Loucy (cell line): ENCODE measurements at regions not wholly inside any gene's neighbourhood (a gene's known extent, or its start where the extent isn't known, plus 50 kb on each side); places are given as distances from the start of the nearest gene placed in this dataset.

Experiments used
- H2AFZ ChIP-seq: fragments of 200-600 bp; sonication (generic); 2 replicates; pipeline ENCODE4 v1.6.0; 2016; ENCODE audit warnings: antibody characterized with exemption, mild to moderate bottlenecking, low read length, moderate library complexity
- H3F3A ChIP-seq: fragments of 200-600 bp; 2 replicates; pipeline ENCODE4 v1.6.0; 2016; ENCODE audit warnings: antibody characterized with exemption, low read depth, mild to moderate bottlenecking
- H3K27me3 ChIP-seq: fragments of 200-600 bp; sonication (generic); 2 replicates; pipeline ENCODE4 v1.6.1; 2014; ENCODE audit warnings: low read length, mild to moderate bottlenecking; ENCODE audit not compliant: insufficient read depth, poor library complexity, severe bottlenecking
- H3K36me3 ChIP-seq: fragments of 200-600 bp; sonication (generic); 2 replicates; pipeline ENCODE4 v1.6.1; 2016; ENCODE audit warnings: low read length; ENCODE audit not compliant: insufficient read depth
- H3K4me1 ChIP-seq: fragments of 200-600 bp; sonication (generic); 2 replicates; pipeline ENCODE4 v1.5.1; 2014; ENCODE audit warnings: low read length, mild to moderate bottlenecking; ENCODE audit not compliant: insufficient read depth, poor library complexity, severe bottlenecking
- H3K4me2 ChIP-seq: fragments of 200-600 bp; sonication (generic); 2 replicates; pipeline ENCODE4 v1.6.0; 2014; ENCODE audit warnings: antibody characterized with exemption, low read length, low read depth, mild to moderate bottlenecking; ENCODE audit not compliant: poor library complexity, severe bottlenecking
- H3K4me3 ChIP-seq: fragments of 200-600 bp; sonication (generic); 2 replicates; pipeline ENCODE4 v1.5.1; 2014; ENCODE audit warnings: low read length, mild to moderate bottlenecking, mixed read lengths; ENCODE audit not compliant: poor library complexity, severe bottlenecking
- H3K79me2 ChIP-seq: fragments of 200-600 bp; sonication (generic); 2 replicates; pipeline ENCODE4 v1.6.1; 2014; ENCODE audit warnings: low read length; ENCODE audit not compliant: insufficient read depth
- H3K9ac ChIP-seq: fragments of 200-600 bp; sonication (generic); 2 replicates; pipeline ENCODE4 v1.6.0; 2014; ENCODE audit warnings: mild to moderate bottlenecking, low read depth, low read length, moderate library complexity; ENCODE audit not compliant: poor library complexity, severe bottlenecking
- H3K9me2 ChIP-seq: fragments of 200-600 bp; sonication (generic); replicated peaks from 2 replicates; pipeline ENCODE4 v1.6.1; 2016; ENCODE audit warnings: low read depth, low read length, mixed read lengths
- H3K9me3 ChIP-seq: fragments of 200-600 bp; sonication (generic); 2 replicates; pipeline ENCODE4 v1.6.1; 2014; ENCODE audit warnings: mild to moderate bottlenecking, antibody characterized with exemption, low read length, low read depth; ENCODE audit not compliant: insufficient read depth
- H4K20me1 ChIP-seq: fragments of 200-600 bp; sonication (generic); 2 replicates; pipeline ENCODE4 v1.6.0; 2014; ENCODE audit warnings: antibody characterized with exemption, low read length, mild to moderate bottlenecking; ENCODE audit not compliant: insufficient read depth, poor library complexity, severe bottlenecking
- CTCF ChIP-seq: fragments of 200-600 bp; sonication (generic); conservative IDR thresholded peaks from 2 replicates; pipeline ENCODE4 v1.5.1; 2014; ENCODE audit warnings: mild to moderate bottlenecking, antibody characterized with exemption, low read length
- EZH2phosphoT487 ChIP-seq: fragments of 200-600 bp; IDR thresholded peaks from 2 replicates; pipeline ENCODE4 v1.6.1; 2018; ENCODE audit warnings: antibody characterized with exemption, mild to moderate bottlenecking, moderate library complexity, borderline replicate concordance

- H3K4me1 ChIP-seq: no peaks in the 10 kb centered on the region
- H3K9me2 ChIP-seq: no peaks in the 10 kb centered on the region
- TF ChIP-seq EZH2phosphoT487: no peak
- TF ChIP-seq CTCF: no peak
- no peaks in the 10 kb centered on the region for H4K20me1 ChIP-seq
- no peaks in the 10 kb centered on the region for H3K27me3 ChIP-seq
- H3K36me3 ChIP-seq: no peaks in the 10 kb centered on the region
- H3K9ac ChIP-seq: no peak overlapping the region
- H3K4me3 ChIP-seq: no peak overlapping the region
- no peak overlapping the region for H3K4me2 ChIP-seq
- H3F3A ChIP-seq: no peaks in the 10 kb centered on the region
- H2AFZ ChIP-seq: no peak overlapping the region
- H3K79me2 ChIP-seq: no peaks in the 10 kb centered on the region
- no peaks in the 10 kb centered on the region for H3K9me3 ChIP-seq
Measured at GRCh38 chr22:27474711-27475547, 326.6 kb downstream of the MN1 start.

- Histone ChIP-seq H3K9me2 (no peaks in the 10 kb centered on the region), H4K20me1 (no peaks in the 10 kb centered on the region), H3K27me3 (no peaks in the 10 kb centered on the region), H3K9me3 (no peaks in the 10 kb centered on the region), H3K36me3 (no peaks in the 10 kb centered on the region), H3K4me2 (no peak overlapping the region), H3F3A (no peaks in the 10 kb centered on the region), H3K79me2 (no peaks in the 10 kb centered on the region), H3K9ac (no peak overlapping the region), H3K4me1 (no peaks in the 10 kb centered on the region), H3K4me3 (no peak overlapping the region), H2AFZ (no peak overlapping the region)
- no peak for TF ChIP-seq CTCF
- TF ChIP-seq EZH2phosphoT487: no peak
Measured at GRCh38 chr22:27475548-27475897, 326.0 kb downstream of the MN1 start.

- H3K4me1 ChIP-seq: no peaks in the 10 kb centered on the region
- no peak overlapping the region for H3K4me3 ChIP-seq
- no peaks in the 10 kb centered on the region for H3K27me3 ChIP-seq
- H3K4me2 ChIP-seq: no peak overlapping the region
- no peaks in the 10 kb centered on the region for H3K79me2 ChIP-seq
- H3K9me3 ChIP-seq: no peaks in the 10 kb centered on the region
- no peak overlapping the region for H2AFZ ChIP-seq
- no peaks in the 10 kb centered on the region for H3K9me2 ChIP-seq
- H4K20me1 ChIP-seq: no peaks in the 10 kb centered on the region
- H3F3A ChIP-seq: no peaks in the 10 kb centered on the region
- H3K9ac ChIP-seq: no peak overlapping the region
- H3K36me3 ChIP-seq: no peaks in the 10 kb centered on the region
- TF ChIP-seq EZH2phosphoT487 (no peak), CTCF (no peak)
Measured at GRCh38 chr22:27476318-27476717, 325.2 kb downstream of the MN1 start.
